Hepatocyte (in vitro differentiated cells): ENCODE measurements at regions not wholly inside any gene's neighbourhood (a gene's known extent, or its start where the extent isn't known, plus 50 kb on each side); places are given as distances from the start of the nearest gene placed in this dataset.

Experiments
- DNase-seq: peaks from one replicate; pipeline ENCODE4 v3.0.0-alpha.2; 2016; ENCODE audit warnings: low spot score
- H2AFZ ChIP-seq: fragments of 200-600 bp; sonication (generic); 2 replicates; pipeline ENCODE4 v1.6.0; 2016; ENCODE audit warnings: antibody characterized with exemption, mild to moderate bottlenecking
- H3K27ac ChIP-seq: fragments of 200-600 bp; sonication (generic); 2 replicates; pipeline ENCODE4 v1.5.1; 2016; ENCODE audit warnings: mild to moderate bottlenecking
- H3K27me3 ChIP-seq: fragments of 200-600 bp; sonication (generic); 2 replicates; pipeline ENCODE4 v1.6.1; 2016
- H3K36me3 ChIP-seq: fragments of 200-600 bp; sonication (generic); replicated peaks from 2 replicates; pipeline ENCODE4 v1.5.1; 2016; ENCODE audit warnings: low read depth; ENCODE audit not compliant: insufficient read depth
- H3K4me1 ChIP-seq: fragments of 200-600 bp; sonication (generic); 2 replicates; pipeline ENCODE4 v1.5.1; 2016; ENCODE audit warnings: mild to moderate bottlenecking, moderate library complexity; ENCODE audit not compliant: insufficient read depth
- H3K4me2 ChIP-seq: fragments of 200-600 bp; sonication (generic); 2 replicates; pipeline ENCODE4 v1.6.0; 2016
- H3K4me3 ChIP-seq: fragments of 200-600 bp; sonication (generic); 2 replicates; pipeline ENCODE4 v1.5.1; 2016; ENCODE audit warnings: mild to moderate bottlenecking
- H3K79me2 ChIP-seq: fragments of 200-600 bp; sonication (generic); 2 replicates; pipeline ENCODE4 v1.6.0; 2017; ENCODE audit warnings: mild to moderate bottlenecking
- H3K9me2 ChIP-seq: fragments of 200-600 bp; sonication (generic); replicated peaks from 2 replicates; pipeline ENCODE4 v1.6.0; 2017; ENCODE audit warnings: mild to moderate bottlenecking; ENCODE audit not compliant: insufficient read depth
- H3K9me3 ChIP-seq: fragments of 200-600 bp; sonication (generic); 2 replicates; pipeline ENCODE4 v1.5.1; 2016; ENCODE audit warnings: low read depth, mild to moderate bottlenecking
- H4K20me1 ChIP-seq: fragments of 200-600 bp; sonication (generic); 2 replicates; pipeline ENCODE4 v1.6.0; 2016; ENCODE audit warnings: mild to moderate bottlenecking; ENCODE audit not compliant: insufficient read depth, poor library complexity, severe bottlenecking
- EZH2 ChIP-seq: fragments of 200-600 bp; sonication (generic); IDR thresholded peaks from 2 replicates; pipeline ENCODE4 v1.6.1; 2016; ENCODE audit warnings: antibody characterized with exemption, mild to moderate bottlenecking, borderline replicate concordance
- EZH2phosphoT487 ChIP-seq: fragments of 200-600 bp; sonication (generic); IDR thresholded peaks from one replicate; pipeline ENCODE4 v1.6.1; 2018; ENCODE audit warnings: antibody characterized with exemption, mild to moderate bottlenecking, low read depth, moderate library complexity; ENCODE audit not compliant: unreplicated experiment, severe bottlenecking
- WGBS: methylation state at CpG from one replicate; pipeline ENCODE4 v1.1.6; 2016; ENCODE audit warnings: low lambda C conversion rate; ENCODE audit errors: missing lambda C conversion rate; 5-methylcytosine and 5-hydroxymethylcytosine counted together
- TF ChIP-seq, protein P1 (sequence below): fragments of 200-600 bp; sonication (generic); IDR thresholded peaks from 2 replicates; pipeline ENCODE4 v1.5.1; 2016; ENCODE audit warnings: antibody characterized with exemption, mild to moderate bottlenecking; ENCODE audit not compliant: poor library complexity

DNA sequence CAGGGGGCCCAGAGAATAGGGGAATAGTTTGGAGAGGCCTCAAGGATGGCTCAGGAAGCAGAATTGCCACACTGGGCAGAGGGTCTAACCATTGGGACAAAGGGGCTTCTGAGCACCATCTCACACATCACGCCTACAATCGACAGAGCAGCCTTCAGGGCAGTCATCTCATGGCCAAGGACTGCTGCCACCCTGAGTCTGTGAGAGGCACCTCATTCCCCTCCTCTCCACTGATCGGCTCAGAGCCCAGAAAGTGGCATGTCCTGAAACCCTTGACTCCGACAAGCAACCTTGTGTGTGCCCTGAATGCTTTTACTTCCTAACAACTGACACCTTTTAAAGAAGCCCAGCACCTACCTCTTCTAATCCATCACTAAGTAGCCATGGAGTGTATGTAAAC lies 128.9 kb upstream of the PTPN3 start:
- Histone ChIP-seq H3K27me3 (no peaks in the 10 kb centered on the region), H3K36me3 (no peaks in the 10 kb centered on the region), H3K4me1 (no peaks in the 10 kb centered on the region), H2AFZ (no peak overlapping the region), H3K27ac (no peak overlapping the region), H3K4me2 (no peak overlapping the region), H4K20me1 (no peaks in the 10 kb centered on the region), H3K9me3 (no peaks in the 10 kb centered on the region), H3K4me3 (no peak overlapping the region), H3K9me2 (no peaks in the 10 kb centered on the region), H3K79me2 (no peaks in the 10 kb centered on the region)
- DNase-seq, result no peak
- 78% methylated on average over 4 of the region's 4 CpGs for WGBS
- TF ChIP-seq EZH2phosphoT487 (no peak), EZH2 (no peak)
- TF ChIP-seq, protein P1, sequence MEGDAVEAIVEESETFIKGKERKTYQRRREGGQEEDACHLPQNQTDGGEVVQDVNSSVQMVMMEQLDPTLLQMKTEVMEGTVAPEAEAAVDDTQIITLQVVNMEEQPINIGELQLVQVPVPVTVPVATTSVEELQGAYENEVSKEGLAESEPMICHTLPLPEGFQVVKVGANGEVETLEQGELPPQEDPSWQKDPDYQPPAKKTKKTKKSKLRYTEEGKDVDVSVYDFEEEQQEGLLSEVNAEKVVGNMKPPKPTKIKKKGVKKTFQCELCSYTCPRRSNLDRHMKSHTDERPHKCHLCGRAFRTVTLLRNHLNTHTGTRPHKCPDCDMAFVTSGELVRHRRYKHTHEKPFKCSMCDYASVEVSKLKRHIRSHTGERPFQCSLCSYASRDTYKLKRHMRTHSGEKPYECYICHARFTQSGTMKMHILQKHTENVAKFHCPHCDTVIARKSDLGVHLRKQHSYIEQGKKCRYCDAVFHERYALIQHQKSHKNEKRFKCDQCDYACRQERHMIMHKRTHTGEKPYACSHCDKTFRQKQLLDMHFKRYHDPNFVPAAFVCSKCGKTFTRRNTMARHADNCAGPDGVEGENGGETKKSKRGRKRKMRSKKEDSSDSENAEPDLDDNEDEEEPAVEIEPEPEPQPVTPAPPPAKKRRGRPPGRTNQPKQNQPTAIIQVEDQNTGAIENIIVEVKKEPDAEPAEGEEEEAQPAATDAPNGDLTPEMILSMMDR, result no peak

DNA sequence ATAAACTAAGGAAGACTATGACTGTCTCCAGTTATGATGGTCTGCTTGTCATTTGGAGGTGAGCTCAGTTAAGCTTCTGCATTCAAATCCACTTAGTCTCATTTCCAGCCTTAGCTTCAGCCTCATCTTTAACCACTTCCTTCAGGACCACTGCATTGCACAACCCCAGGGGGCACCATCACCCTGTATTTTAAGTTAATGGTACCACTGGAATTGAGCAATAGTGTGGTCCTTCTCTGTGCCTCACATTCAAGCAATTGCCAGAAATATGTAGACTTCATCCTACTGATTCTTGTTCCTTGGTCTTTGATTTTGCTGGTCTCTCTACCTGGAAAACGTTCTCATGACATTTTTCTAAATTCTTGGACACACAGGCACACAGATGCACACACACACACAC lies 131.5 kb upstream of the PTPN3 start:
- Histone ChIP-seq H3K4me3 (no peak overlapping the region), H3K9me3 (no peaks in the 10 kb centered on the region), H3K4me2 (no peak overlapping the region), H3K27ac (no peak overlapping the region), H3K36me3 (no peaks in the 10 kb centered on the region), H4K20me1 (no peaks in the 10 kb centered on the region), H2AFZ (no peak overlapping the region), H3K27me3 (no peaks in the 10 kb centered on the region), H3K79me2 (no peaks in the 10 kb centered on the region), H3K4me1 (no peaks in the 10 kb centered on the region), H3K9me2 (no peaks in the 10 kb centered on the region)
- no peak for TF ChIP-seq EZH2phosphoT487
- DNase-seq, result no peak
- WGBS, result 60% methylated on average over 1 of the region's 1 CpG

GRCh38 chr9:109632817-109633216 lies 134.7 kb upstream of the PTPN3 start:
- TF ChIP-seq EZH2, result no peak
- no peak for TF ChIP-seq EZH2phosphoT487
- TF ChIP-seq, protein P1, result no peak
- Histone ChIP-seq H3K4me3 (no peak overlapping the region), H2AFZ (no peak overlapping the region), H3K4me2 (no peak overlapping the region), H3K9me3 (no peaks in the 10 kb centered on the region), H3K27ac (no peak overlapping the region), H3K36me3 (no peaks in the 10 kb centered on the region), H3K4me1 (no peaks in the 10 kb centered on the region), H3K27me3 (peaks cover 21% of the 10 kb centered on the region), H4K20me1 (no peaks in the 10 kb centered on the region), H3K79me2 (no peaks in the 10 kb centered on the region), H3K9me2 (no peaks in the 10 kb centered on the region)
- 82% methylated on average over 2 of the region's 2 CpGs for WGBS
- no peak for DNase-seq

DNA sequence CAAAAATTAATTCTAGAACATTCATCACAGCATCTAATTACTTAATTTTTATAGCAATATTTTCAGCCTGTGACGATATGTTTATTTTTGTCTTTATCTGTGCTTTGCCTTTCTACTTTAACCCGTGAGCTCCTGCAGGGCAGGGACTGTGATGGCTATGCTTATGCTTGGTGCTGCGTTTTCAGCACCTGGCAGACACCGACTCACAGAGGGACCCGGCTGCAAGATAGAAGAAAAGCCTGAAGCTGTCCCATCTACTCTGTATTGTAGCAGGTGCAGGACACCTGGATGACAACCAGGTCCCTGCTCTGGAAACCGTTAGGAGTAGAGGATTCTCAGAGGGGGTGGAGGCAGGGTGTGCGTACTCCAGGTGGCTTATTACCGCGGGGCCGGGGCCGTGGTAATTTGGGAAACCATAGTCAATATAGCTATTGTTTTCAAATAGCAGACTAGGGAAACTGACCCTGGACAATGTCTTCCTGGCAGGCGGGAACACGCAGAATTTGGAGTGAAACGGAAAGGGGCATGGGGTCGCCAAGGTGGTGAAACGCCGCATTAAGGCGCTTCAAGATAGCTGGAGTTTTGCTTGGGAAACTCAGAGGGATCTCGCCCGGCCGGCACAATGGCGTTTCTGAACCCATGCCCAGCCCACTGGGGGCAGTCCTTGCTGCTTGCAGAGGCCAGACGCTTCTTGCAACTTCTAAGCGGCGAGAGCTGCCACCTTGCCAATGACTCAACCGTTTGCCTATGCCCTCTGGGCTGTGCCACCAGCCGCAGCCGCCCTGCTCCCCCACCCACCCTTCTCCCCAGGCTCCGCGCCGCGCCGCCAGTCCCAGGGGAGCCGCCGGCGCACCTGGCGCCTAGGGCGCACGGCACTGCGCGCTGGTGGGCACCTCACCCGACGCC lies 140.1 kb upstream of the PALM2AKAP2 start:
- TF ChIP-seq EZH2, result no peak
- TF ChIP-seq, protein P1, result no peak
- peak; percentile 14 for TF ChIP-seq EZH2phosphoT487
- Histone ChIP-seq H3K4me1 (peaks cover 4% of the 10 kb centered on the region), H3K27me3 (peaks cover 73% of the 10 kb centered on the region), H3K4me3 (peak overlapping the region; percentile 58), H3K4me2 (peak overlapping the region; percentile 95), H3K36me3 (no peaks in the 10 kb centered on the region), H3K79me2 (no peaks in the 10 kb centered on the region), H3K9me2 (no peaks in the 10 kb centered on the region), H4K20me1 (no peaks in the 10 kb centered on the region), H3K27ac (no peak overlapping the region), H3K9me3 (no peaks in the 10 kb centered on the region), H2AFZ (peak overlapping the region; percentile 45)
- 7% methylated on average over 41 of the region's 43 CpGs for WGBS
- peak; percentile 10 for DNase-seq
